H1 (cell line): ENCODE measurements at regions not wholly inside any gene's neighbourhood (a gene's known extent, or its start where the extent isn't known, plus 50 kb on each side); places are given as distances from the start of the nearest gene placed in this dataset.

Experiments
- EZH2 ChIP-seq: fragments of 200-600 bp; sonication (generic); IDR thresholded peaks from 2 replicates; pipeline ENCODE4 v1.7.1; 2012; ENCODE audit warnings: low read depth, mild to moderate bottlenecking, moderate library complexity, low read length, inconsistent platforms; ENCODE audit not compliant: severe bottlenecking
- HDAC2 ChIP-seq, 2 experiments: fragments of 300-600 bp in 1 of 2; sonication (generic) in 1 of 2; IDR thresholded peaks; 2 replicates each; pipeline ENCODE4 v1.6.1; 2011 to 2012; ENCODE audit warnings: low read depth in 2 of 2, low read length in 2 of 2, mild to moderate bottlenecking in 2 of 2, moderate library complexity in 2 of 2, borderline replicate concordance in 1 of 2, inconsistent platforms in 1 of 2
- RXRA ChIP-seq: IDR thresholded peaks from 2 replicates; pipeline ENCODE4 v1.6.1; 2011; ENCODE audit warnings: low read depth, mild to moderate bottlenecking, low read length, moderate library complexity; ENCODE audit not compliant: insufficient read depth

- TF ChIP-seq HDAC2 (IDR thresholded peaks at IDR 0.05; ENCODE audit: borderline replicate concordance in 1 of 2, low read depth in 2 of 2, low read length in 2 of 2) (no peak), EZH2 (no peak), RXRA (no peak)
- TF ChIP-seq, all 59 proteins: peak for 0
These were observed 130.5 kb upstream of the UNC5B start (continued) for GRCh38 chr10:71081912-71082311.
